ENCODE measurements at regions not wholly inside any gene's neighbourhood (a gene's known extent, or its start where the extent isn't known, plus 50 kb on each side); places are given as distances from the start of the nearest gene placed in this dataset.
A peak's percentile ranks its signal among the peaks of the same experiment; 100 is the strongest.

- H3K27ac Mint-ChIP-seq (ENCODE audit: unreplicated experiment), result no peak overlapping the region
- no peaks in the 10 kb centered on the region for H3K36me3 Mint-ChIP-seq (ENCODE audit: low read depth)
- TF ChIP-seq, protein P1, sequence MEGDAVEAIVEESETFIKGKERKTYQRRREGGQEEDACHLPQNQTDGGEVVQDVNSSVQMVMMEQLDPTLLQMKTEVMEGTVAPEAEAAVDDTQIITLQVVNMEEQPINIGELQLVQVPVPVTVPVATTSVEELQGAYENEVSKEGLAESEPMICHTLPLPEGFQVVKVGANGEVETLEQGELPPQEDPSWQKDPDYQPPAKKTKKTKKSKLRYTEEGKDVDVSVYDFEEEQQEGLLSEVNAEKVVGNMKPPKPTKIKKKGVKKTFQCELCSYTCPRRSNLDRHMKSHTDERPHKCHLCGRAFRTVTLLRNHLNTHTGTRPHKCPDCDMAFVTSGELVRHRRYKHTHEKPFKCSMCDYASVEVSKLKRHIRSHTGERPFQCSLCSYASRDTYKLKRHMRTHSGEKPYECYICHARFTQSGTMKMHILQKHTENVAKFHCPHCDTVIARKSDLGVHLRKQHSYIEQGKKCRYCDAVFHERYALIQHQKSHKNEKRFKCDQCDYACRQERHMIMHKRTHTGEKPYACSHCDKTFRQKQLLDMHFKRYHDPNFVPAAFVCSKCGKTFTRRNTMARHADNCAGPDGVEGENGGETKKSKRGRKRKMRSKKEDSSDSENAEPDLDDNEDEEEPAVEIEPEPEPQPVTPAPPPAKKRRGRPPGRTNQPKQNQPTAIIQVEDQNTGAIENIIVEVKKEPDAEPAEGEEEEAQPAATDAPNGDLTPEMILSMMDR (IDR thresholded peaks at IDR 0.05), result peak; percentile 66
These were observed 1372.1 kb downstream of the PCDH9 start for GRCh38 chr13:65857942-65858565.

GRCh38 chr13:65856431-65856830, 1373.7 kb downstream of the PCDH9 start:
- H3K4me3 Mint-ChIP-seq (ENCODE audit: unreplicated experiment), result no peak overlapping the region
- H3K9me3 Mint-ChIP-seq (ENCODE audit: low read depth), result no peaks in the 10 kb centered on the region
- DNase-seq (ENCODE audit: low spot score), result no peak
- H3K27me3 Mint-ChIP-seq (ENCODE audit: low read depth), result no peaks in the 10 kb centered on the region
- TF ChIP-seq, protein P1 (IDR thresholded peaks at IDR 0.05), result no peak
- H3K4me1 Mint-ChIP-seq (ENCODE audit: low read depth), result peaks cover 37% of the 10 kb centered on the region
- H3K27ac Mint-ChIP-seq (ENCODE audit: unreplicated experiment), result peak overlapping the region; percentile 41
- H3K36me3 Mint-ChIP-seq (ENCODE audit: low read depth), result no peaks in the 10 kb centered on the region

More at GRCh38 chr13:65857942-65858565, 1372.1 kb downstream of the PCDH9 start:
- peaks cover 37% of the 10 kb centered on the region for H3K4me1 Mint-ChIP-seq (ENCODE audit: low read depth)
- no peaks in the 10 kb centered on the region for H3K9me3 Mint-ChIP-seq (ENCODE audit: low read depth)
- no peaks in the 10 kb centered on the region for H3K27me3 Mint-ChIP-seq (ENCODE audit: low read depth)
- DNase-seq (ENCODE audit: low spot score), result no peak
- H3K4me3 Mint-ChIP-seq (ENCODE audit: unreplicated experiment), result no peak overlapping the region

- Mint-ChIP-seq H3K9me3 (ENCODE audit: low read depth) (no peaks in the 10 kb centered on the region), H3K4me1 (ENCODE audit: low read depth) (peaks cover 37% of the 10 kb centered on the region), H3K27me3 (ENCODE audit: low read depth) (no peaks in the 10 kb centered on the region), H3K27ac (ENCODE audit: unreplicated experiment) (no peak overlapping the region), H3K4me3 (ENCODE audit: unreplicated experiment) (no peak overlapping the region), H3K36me3 (ENCODE audit: low read depth) (no peaks in the 10 kb centered on the region)
- DNase-seq (ENCODE audit: low spot score), result no peak
- TF ChIP-seq, protein P1 (IDR thresholded peaks at IDR 0.05), result no peak
These were observed 1374.8 kb downstream of the PCDH9 start for GRCh38 chr13:65855242-65855805.

DNA sequence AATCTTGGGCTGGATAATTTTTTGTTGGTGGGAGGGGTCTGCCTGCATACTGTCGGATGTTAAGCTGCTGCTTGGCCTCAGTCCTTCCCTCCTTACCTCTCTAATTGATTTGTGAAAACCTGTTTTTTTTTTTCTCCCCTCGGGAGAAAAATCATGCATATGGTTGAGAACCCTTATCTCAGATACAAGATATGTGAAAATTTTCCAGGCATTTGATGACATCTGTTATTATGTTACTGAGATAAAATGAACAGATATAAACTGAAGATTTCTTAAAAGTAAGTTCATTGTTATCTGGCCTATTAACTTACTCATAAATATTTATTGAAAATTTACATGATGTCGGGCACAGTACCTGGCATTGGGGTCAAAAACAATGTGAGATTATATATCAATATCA, 1375.7 kb downstream of the PCDH9 start:
- DNase-seq (ENCODE audit: low spot score), result no peak
- H3K36me3 Mint-ChIP-seq (ENCODE audit: low read depth), result no peaks in the 10 kb centered on the region
- TF ChIP-seq, protein P1 (IDR thresholded peaks at IDR 0.05), result no peak
- H3K27me3 Mint-ChIP-seq (ENCODE audit: low read depth), result no peaks in the 10 kb centered on the region
- H3K4me1 Mint-ChIP-seq (ENCODE audit: low read depth), result peaks cover 41% of the 10 kb centered on the region
- H3K4me3 Mint-ChIP-seq (ENCODE audit: unreplicated experiment), result no peak overlapping the region
- H3K27ac Mint-ChIP-seq (ENCODE audit: unreplicated experiment), result no peak overlapping the region
- no peaks in the 10 kb centered on the region for H3K9me3 Mint-ChIP-seq (ENCODE audit: low read depth)

DNA sequence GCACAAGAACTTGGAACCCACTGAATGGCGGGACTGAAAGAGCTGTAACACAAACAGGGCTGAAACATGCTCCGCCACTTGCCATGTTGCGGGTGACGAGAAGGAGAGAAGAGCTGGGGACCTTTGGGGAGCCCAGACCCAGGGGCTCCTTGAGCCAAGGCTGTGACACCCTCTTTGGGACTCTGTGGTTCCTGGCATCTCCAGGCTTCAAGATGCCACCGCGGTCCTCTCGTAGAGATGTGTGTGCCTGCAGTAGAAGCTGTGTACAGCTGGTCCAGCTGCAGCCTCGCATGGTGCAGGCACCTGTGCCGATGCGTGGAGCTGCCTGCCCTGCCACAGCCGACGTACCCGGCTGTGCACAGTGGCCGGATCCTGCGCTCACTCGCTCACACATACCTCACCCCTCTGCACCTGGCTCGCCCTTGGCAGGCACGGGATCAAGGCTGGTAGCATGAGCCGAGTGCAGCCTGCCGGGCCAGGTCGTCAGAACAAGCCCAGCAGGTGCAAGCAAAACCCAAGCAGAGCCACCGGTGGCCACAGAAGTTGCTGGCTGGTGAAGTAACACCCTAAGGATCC, 1385.8 kb downstream of the PCDH9 start:
- TF ChIP-seq, protein P1 (IDR thresholded peaks at IDR 0.05), result no peak
- Mint-ChIP-seq H3K36me3 (ENCODE audit: low read depth) (no peaks in the 10 kb centered on the region), H3K4me3 (ENCODE audit: unreplicated experiment) (no peak overlapping the region), H3K9me3 (ENCODE audit: low read depth) (peaks cover 3% of the 10 kb centered on the region), H3K4me1 (ENCODE audit: low read depth) (peaks cover 9% of the 10 kb centered on the region), H3K27ac (ENCODE audit: unreplicated experiment) (no peak overlapping the region), H3K27me3 (ENCODE audit: low read depth) (no peaks in the 10 kb centered on the region)
- peak; percentile 78 for DNase-seq (ENCODE audit: low spot score)
